ENCODE measurements at regions not wholly inside any gene's neighbourhood (a gene's known extent, or its start where the extent isn't known, plus 50 kb on each side); places are given as distances from the start of the nearest gene placed in this dataset.

DNA sequence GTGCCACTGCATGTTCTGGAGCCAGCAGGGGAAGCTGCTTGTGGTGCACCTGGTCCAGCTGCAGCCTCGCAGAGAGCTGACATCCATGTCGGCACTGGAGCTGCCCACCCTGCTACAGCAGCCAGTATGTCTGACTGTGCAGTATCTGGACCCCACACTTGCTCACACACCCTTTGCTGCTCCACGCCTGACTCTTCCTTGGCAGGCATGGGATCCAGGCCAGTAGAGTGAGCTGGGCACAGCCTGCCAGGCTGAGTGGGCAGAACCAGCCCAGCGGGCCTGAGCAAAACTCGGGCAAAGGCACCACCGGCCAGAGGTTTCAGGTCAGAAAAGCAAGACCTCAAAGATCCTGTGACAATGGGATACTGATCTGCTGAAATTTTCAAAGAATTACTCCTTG is 690.1 kb downstream of the STPG2 start:
- TF ChIP-seq, protein P1, sequence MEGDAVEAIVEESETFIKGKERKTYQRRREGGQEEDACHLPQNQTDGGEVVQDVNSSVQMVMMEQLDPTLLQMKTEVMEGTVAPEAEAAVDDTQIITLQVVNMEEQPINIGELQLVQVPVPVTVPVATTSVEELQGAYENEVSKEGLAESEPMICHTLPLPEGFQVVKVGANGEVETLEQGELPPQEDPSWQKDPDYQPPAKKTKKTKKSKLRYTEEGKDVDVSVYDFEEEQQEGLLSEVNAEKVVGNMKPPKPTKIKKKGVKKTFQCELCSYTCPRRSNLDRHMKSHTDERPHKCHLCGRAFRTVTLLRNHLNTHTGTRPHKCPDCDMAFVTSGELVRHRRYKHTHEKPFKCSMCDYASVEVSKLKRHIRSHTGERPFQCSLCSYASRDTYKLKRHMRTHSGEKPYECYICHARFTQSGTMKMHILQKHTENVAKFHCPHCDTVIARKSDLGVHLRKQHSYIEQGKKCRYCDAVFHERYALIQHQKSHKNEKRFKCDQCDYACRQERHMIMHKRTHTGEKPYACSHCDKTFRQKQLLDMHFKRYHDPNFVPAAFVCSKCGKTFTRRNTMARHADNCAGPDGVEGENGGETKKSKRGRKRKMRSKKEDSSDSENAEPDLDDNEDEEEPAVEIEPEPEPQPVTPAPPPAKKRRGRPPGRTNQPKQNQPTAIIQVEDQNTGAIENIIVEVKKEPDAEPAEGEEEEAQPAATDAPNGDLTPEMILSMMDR (IDR thresholded peaks at IDR 0.05; ENCODE audit: borderline replicate concordance, insufficient read depth, low read depth, low read length) = no peak
- no peak overlapping the region for H3K4me3 ChIP-seq (ENCODE audit: low read depth, low read length)

GRCh38 chr4:97457253-97457652 is 686.0 kb downstream of the STPG2 start:
- no peak overlapping the region for H3K4me3 ChIP-seq (ENCODE audit: low read depth, low read length)
- TF ChIP-seq, protein P1 (IDR thresholded peaks at IDR 0.05; ENCODE audit: borderline replicate concordance, insufficient read depth, low read depth, low read length) = no peak

GRCh38 chr4:97468272-97468671 is 675.0 kb downstream of the STPG2 start:
- TF ChIP-seq, protein P1 (IDR thresholded peaks at IDR 0.05; ENCODE audit: borderline replicate concordance, insufficient read depth, low read depth, low read length) = no peak
- H3K4me3 ChIP-seq (ENCODE audit: low read depth, low read length) = no peak overlapping the region

DNA sequence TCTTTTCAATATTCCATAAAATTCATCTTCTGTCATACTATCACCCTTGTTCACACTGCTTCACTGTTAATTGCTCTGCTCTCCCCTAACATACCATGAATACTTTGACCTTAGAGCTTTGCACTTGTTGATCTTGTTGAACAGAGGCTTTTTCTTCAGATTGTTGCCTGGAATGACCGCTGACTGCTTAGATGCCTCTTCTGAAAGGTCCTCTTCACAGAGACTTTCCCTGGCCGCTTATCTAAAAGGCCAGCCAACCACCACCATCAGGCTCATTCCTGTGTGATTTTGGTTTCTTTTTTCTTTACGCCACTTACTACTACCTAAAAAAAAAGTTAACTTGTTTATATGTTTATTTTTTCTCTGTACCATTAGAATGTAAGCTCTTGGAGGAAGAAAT is 667.7 kb downstream of the STPG2 start:
- H3K4me3 ChIP-seq (ENCODE audit: low read depth, low read length) = no peak overlapping the region
- TF ChIP-seq, protein P1 (IDR thresholded peaks at IDR 0.05; ENCODE audit: borderline replicate concordance, insufficient read depth, low read depth, low read length) = no peak

GRCh38 chr4:97477974-97478373 is 665.3 kb downstream of the STPG2 start:
- TF ChIP-seq, protein P1 (IDR thresholded peaks at IDR 0.05; ENCODE audit: borderline replicate concordance, insufficient read depth, low read depth, low read length) = no peak

DNA sequence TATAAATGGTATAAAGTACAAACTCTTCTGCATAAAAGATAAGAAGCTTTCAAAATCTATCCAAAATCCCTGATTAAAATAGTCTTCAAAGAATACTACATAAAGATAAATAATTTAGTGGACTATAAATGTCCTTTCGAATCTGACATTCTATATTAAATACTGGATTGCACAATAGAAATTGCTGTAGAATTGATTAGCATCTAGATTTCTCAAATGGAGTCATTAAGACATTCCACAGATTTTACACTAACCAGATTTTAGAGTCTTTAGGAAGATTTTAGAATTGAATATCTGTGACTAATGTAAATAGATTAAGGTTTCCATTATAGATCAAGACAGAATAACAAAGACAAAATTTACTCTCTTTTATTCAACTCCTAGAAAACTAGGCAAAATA is 663.9 kb downstream of the STPG2 start:
- TF ChIP-seq, protein P1 (IDR thresholded peaks at IDR 0.05; ENCODE audit: borderline replicate concordance, insufficient read depth, low read depth, low read length) = no peak
- no peak overlapping the region for H3K4me3 ChIP-seq (ENCODE audit: low read depth, low read length)

More at GRCh38 chr4:97477974-97478373, 665.3 kb downstream of the STPG2 start:
- H3K4me3 ChIP-seq (ENCODE audit: low read depth, low read length) = no peak overlapping the region

DNA sequence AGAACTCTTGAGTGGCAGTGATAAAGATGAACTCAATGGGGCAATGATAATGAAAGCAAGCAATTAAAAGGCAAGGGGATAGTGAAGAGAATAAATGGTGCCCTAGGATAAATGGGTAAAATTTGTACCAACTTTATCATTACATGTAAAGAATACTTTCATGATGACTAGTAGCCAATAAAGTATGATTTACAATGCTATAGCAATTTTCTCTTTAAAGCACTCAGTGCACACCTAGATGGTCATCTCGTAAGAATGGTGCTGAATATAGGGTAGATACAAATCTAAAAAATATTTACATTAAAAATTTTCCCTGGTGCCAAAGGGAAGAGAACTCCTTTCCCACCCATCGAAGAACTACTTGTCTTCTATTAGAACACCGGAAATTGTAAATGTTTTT is 651.4 kb downstream of the STPG2 start:
- TF ChIP-seq, protein P1 (IDR thresholded peaks at IDR 0.05; ENCODE audit: borderline replicate concordance, insufficient read depth, low read depth, low read length) = no peak
- H3K4me3 ChIP-seq (ENCODE audit: low read depth, low read length) = no peak overlapping the region
